ENCODE measurements at regions not wholly inside any gene's neighbourhood (a gene's known extent, or its start where the extent isn't known, plus 50 kb on each side); places are given as distances from the start of the nearest gene placed in this dataset.

DNA sequence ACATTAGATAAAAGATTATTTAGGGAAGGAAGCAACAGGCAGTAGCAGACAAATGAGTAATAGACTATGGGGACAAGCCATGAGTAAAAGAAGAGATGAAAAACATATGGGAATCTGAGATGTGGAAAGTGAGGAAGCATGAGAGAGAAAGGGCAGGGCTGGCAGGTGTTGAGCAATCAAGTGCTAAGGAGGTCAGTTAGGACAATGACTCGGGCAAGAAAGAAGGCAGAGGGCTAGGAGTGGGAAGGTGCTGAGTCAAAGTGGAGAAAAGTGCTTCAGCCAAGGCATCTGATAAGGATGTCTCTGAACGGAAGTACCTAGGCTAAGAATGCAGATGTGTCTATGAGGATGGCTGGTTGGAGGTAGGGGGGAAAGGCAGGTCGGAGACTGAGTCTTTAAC, 291.9 kb upstream of the HTR2A start:
- Histone ChIP-seq H3K36me3 (ENCODE audit: low read depth) (no peaks in the 10 kb centered on the region), H3K4me1 (ENCODE audit: insufficient read depth, poor library complexity, severe bottlenecking) (no peaks in the 10 kb centered on the region), H3K9me3 (ENCODE audit: severe bottlenecking) (no peaks in the 10 kb centered on the region), H3K27me3 (ENCODE audit: insufficient read depth, poor library complexity, severe bottlenecking) (no peaks in the 10 kb centered on the region), H3K4me3 (ENCODE audit: severe bottlenecking) (no peak overlapping the region), H3K27ac (ENCODE audit: poor library complexity, severe bottlenecking) (no peak overlapping the region)
- TF ChIP-seq, protein P1, sequence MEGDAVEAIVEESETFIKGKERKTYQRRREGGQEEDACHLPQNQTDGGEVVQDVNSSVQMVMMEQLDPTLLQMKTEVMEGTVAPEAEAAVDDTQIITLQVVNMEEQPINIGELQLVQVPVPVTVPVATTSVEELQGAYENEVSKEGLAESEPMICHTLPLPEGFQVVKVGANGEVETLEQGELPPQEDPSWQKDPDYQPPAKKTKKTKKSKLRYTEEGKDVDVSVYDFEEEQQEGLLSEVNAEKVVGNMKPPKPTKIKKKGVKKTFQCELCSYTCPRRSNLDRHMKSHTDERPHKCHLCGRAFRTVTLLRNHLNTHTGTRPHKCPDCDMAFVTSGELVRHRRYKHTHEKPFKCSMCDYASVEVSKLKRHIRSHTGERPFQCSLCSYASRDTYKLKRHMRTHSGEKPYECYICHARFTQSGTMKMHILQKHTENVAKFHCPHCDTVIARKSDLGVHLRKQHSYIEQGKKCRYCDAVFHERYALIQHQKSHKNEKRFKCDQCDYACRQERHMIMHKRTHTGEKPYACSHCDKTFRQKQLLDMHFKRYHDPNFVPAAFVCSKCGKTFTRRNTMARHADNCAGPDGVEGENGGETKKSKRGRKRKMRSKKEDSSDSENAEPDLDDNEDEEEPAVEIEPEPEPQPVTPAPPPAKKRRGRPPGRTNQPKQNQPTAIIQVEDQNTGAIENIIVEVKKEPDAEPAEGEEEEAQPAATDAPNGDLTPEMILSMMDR (IDR thresholded peaks at IDR 0.05; ENCODE audit: poor library complexity, severe bottlenecking): no peak
- ATAC-seq (ENCODE audit: low read depth) (no peak), DNase-seq (ENCODE audit: low spot score) (no peak)

- TF ChIP-seq, protein P1 (IDR thresholded peaks at IDR 0.05; ENCODE audit: poor library complexity, severe bottlenecking): no peak
- DNase-seq (ENCODE audit: low spot score) (no peak), ATAC-seq (ENCODE audit: low read depth) (no peak)
- H3K27me3 ChIP-seq (ENCODE audit: insufficient read depth, poor library complexity, severe bottlenecking): no peaks in the 10 kb centered on the region
- no peaks in the 10 kb centered on the region for H3K36me3 ChIP-seq (ENCODE audit: low read depth)
- no peak overlapping the region for H3K27ac ChIP-seq (ENCODE audit: poor library complexity, severe bottlenecking)
- H3K9me3 ChIP-seq (ENCODE audit: severe bottlenecking): no peaks in the 10 kb centered on the region
- no peaks in the 10 kb centered on the region for H3K4me1 ChIP-seq (ENCODE audit: insufficient read depth, poor library complexity, severe bottlenecking)
- no peak overlapping the region for H3K4me3 ChIP-seq (ENCODE audit: severe bottlenecking)
Observed at GRCh38 chr13:47186471-47186870, 289.6 kb upstream of the HTR2A start.

DNA sequence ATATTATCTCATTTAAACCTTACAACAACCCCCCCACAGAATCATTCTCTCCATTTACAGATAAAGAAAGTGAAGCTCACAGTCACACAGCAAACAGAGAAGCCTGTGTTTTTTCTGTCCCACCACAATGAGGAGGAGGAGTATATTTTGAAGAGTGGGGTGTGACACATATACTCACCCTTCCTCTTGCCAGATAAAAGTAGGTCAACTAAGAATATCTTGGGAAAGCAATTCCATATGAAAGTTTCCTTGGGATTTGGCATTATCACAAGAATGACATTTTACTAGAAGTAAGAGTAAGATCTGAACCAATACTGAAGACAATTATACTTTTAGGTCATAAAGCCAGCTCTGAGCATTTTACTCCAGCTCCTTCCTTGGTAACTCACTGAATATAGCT, 287.5 kb upstream of the HTR2A start:
- TF ChIP-seq, protein P1 (IDR thresholded peaks at IDR 0.05; ENCODE audit: poor library complexity, severe bottlenecking): no peak
- DNase-seq (ENCODE audit: low spot score): no peak
- H3K36me3 ChIP-seq (ENCODE audit: low read depth): no peaks in the 10 kb centered on the region

DNA sequence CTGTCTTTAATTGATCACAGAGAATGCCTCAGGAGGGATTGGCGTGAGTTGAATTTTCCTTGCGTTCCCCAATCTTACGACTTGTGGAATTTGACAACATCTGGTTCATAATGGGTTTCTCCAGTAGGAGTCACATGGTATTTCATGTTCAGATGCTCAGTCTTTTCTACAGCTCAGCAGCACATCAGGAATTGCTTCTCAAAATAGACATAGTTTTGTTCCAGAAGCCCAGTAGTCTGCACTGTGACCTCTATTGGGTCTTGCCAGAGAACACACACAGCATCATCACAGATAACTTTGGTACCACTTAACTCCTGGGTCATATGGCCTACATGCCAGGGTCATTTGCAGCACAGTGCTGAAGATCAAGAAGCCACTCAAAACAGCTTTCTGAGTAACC, 282.5 kb upstream of the HTR2A start:
- Histone ChIP-seq H3K36me3 (ENCODE audit: low read depth) (no peaks in the 10 kb centered on the region), H3K4me1 (ENCODE audit: insufficient read depth, poor library complexity, severe bottlenecking) (peaks cover 11% of the 10 kb centered on the region), H3K9me3 (ENCODE audit: severe bottlenecking) (no peaks in the 10 kb centered on the region), H3K4me3 (ENCODE audit: severe bottlenecking) (no peak overlapping the region), H3K27me3 (ENCODE audit: insufficient read depth, poor library complexity, severe bottlenecking) (no peaks in the 10 kb centered on the region), H3K27ac (ENCODE audit: poor library complexity, severe bottlenecking) (no peak overlapping the region)
- ATAC-seq (ENCODE audit: low read depth) (no peak), DNase-seq (ENCODE audit: low spot score) (no peak)
- TF ChIP-seq, protein P1 (IDR thresholded peaks at IDR 0.05; ENCODE audit: poor library complexity, severe bottlenecking): no peak

More for the DNA sequence above, 287.5 kb upstream of the HTR2A start:
- Histone ChIP-seq H3K27ac (ENCODE audit: poor library complexity, severe bottlenecking) (no peak overlapping the region), H3K9me3 (ENCODE audit: severe bottlenecking) (no peaks in the 10 kb centered on the region), H3K27me3 (ENCODE audit: insufficient read depth, poor library complexity, severe bottlenecking) (no peaks in the 10 kb centered on the region), H3K4me3 (ENCODE audit: severe bottlenecking) (no peak overlapping the region), H3K4me1 (ENCODE audit: insufficient read depth, poor library complexity, severe bottlenecking) (no peaks in the 10 kb centered on the region)
- ATAC-seq (ENCODE audit: low read depth): no peak

- Histone ChIP-seq H3K27ac (ENCODE audit: poor library complexity, severe bottlenecking) (no peak overlapping the region), H3K36me3 (ENCODE audit: low read depth) (no peaks in the 10 kb centered on the region), H3K9me3 (ENCODE audit: severe bottlenecking) (no peaks in the 10 kb centered on the region), H3K4me3 (ENCODE audit: severe bottlenecking) (no peak overlapping the region), H3K27me3 (ENCODE audit: insufficient read depth, poor library complexity, severe bottlenecking) (no peaks in the 10 kb centered on the region), H3K4me1 (ENCODE audit: insufficient read depth, poor library complexity, severe bottlenecking) (peaks cover 11% of the 10 kb centered on the region)
- TF ChIP-seq, protein P1 (IDR thresholded peaks at IDR 0.05; ENCODE audit: poor library complexity, severe bottlenecking): no peak
- ATAC-seq (ENCODE audit: low read depth) (no peak), DNase-seq (ENCODE audit: low spot score) (no peak)
Observed at GRCh38 chr13:47178090-47178950, 281.5 kb upstream of the HTR2A start.

Measured in RWPE2 (cell line).